CD4-positive, alpha-beta T cell treated with Interleukin-2 at 100 ng/mL for 4 hours (primary cell): ENCODE measurements at regions not wholly inside any gene's neighbourhood (a gene's known extent, or its start where the extent isn't known, plus 50 kb on each side); places are given as distances from the start of the nearest gene placed in this dataset.
"Not testable (repeated sequence)": the region's sequence is repeated elsewhere in the genome, so short reads cannot be mapped to it uniquely, and the experiment has no call there.

Experiments used
- DNase-seq: peaks from one replicate; pipeline ENCODE4 v3.0.0-alpha.2; 2020; ENCODE audit warnings: low spot score

- DNase-seq: peak; percentile 10
These were observed 215.3 kb upstream of the TTC29 start for GRCh38 chr4:147160908-147161513.

- no peak for DNase-seq
These were observed 217.6 kb upstream of the TTC29 start for GRCh38 chr4:147163311-147163710.

GRCh38 chr4:147168200-147168599 is 222.5 kb upstream of the TTC29 start:
- DNase-seq: not testable (repeated sequence)

- no peak for DNase-seq
These were observed 227.7 kb upstream of the TTC29 start for GRCh38 chr4:147173322-147173721.

GRCh38 chr4:147173797-147174432 is 228.3 kb upstream of the TTC29 start:
- no peak for DNase-seq

- DNase-seq: no peak
These were observed 228.9 kb upstream of the TTC29 start for GRCh38 chr4:147174591-147174990.

- no peak for DNase-seq
These were observed 229.9 kb upstream of the TTC29 start for GRCh38 chr4:147175460-147176025.

GRCh38 chr4:147182041-147182440 is 236.4 kb upstream of the TTC29 start:
- DNase-seq: no peak

- no peak for DNase-seq
These were observed 247.0 kb upstream of the TTC29 start for GRCh38 chr4:147192679-147193078.

GRCh38 chr4:147194114-147194513 is 248.4 kb upstream of the TTC29 start:
- DNase-seq: no peak

- no peak for DNase-seq
These were observed 248.9 kb upstream of the TTC29 start for GRCh38 chr4:147194604-147195003.

- no peak for DNase-seq
These were observed 249.7 kb upstream of the TTC29 start for GRCh38 chr4:147195386-147195785.

GRCh38 chr4:147198411-147199051 is 252.9 kb upstream of the TTC29 start:
- DNase-seq: no peak

- no peak for DNase-seq
These were observed 255.4 kb upstream of the TTC29 start for GRCh38 chr4:147201016-147201415.

GRCh38 chr4:147206807-147207206 is 261.1 kb upstream of the TTC29 start:
- no peak for DNase-seq

- no peak for DNase-seq
These were observed 262.2 kb upstream of the TTC29 start for GRCh38 chr4:147207911-147208310.

- DNase-seq: no peak
These were observed 263.2 kb upstream of the EDNRA start for GRCh38 chr4:147217655-147218054.

- DNase-seq: no peak
These were observed 261.8 kb upstream of the EDNRA start for GRCh38 chr4:147219145-147219544.

- DNase-seq: no peak
These were observed 260.1 kb upstream of the EDNRA start for GRCh38 chr4:147220833-147221232.

- DNase-seq: no peak
These were observed 258.0 kb upstream of the EDNRA start for GRCh38 chr4:147222906-147223305.

GRCh38 chr4:147223576-147223975 is 257.3 kb upstream of the EDNRA start:
- DNase-seq: no peak

GRCh38 chr4:147236806-147237205 is 244.1 kb upstream of the EDNRA start:
- no peak for DNase-seq

GRCh38 chr4:147244786-147245185 is 236.1 kb upstream of the EDNRA start:
- DNase-seq: no peak
